A673 (cell line): ENCODE measurements at regions not wholly inside any gene's neighbourhood (a gene's known extent, or its start where the extent isn't known, plus 50 kb on each side); places are given as distances from the start of the nearest gene placed in this dataset.
"Not testable (repeated sequence)": the region's sequence is repeated elsewhere in the genome, so short reads cannot be mapped to it uniquely, and the experiment has no call there.

Experiments used
- CTCF ChIP-seq: fragments of 300-800, 200-600 bp; sonication (generic); conservative IDR thresholded peaks from 2 replicates; pipeline ENCODE4 v1.5.1; 2017; ENCODE audit warnings: low read depth, mild to moderate bottlenecking, antibody characterized with exemption, low read length, moderate library complexity, mixed read lengths
- EZH2 ChIP-seq: fragments of 200-600 bp; sonication (generic); IDR thresholded peaks from 2 replicates; pipeline ENCODE4 v1.6.1; 2017; ENCODE audit warnings: borderline replicate concordance, low read depth, mild to moderate bottlenecking, mixed read lengths, antibody characterized with exemption, low read length; ENCODE audit not compliant: poor library complexity, severe bottlenecking

GRCh38 chr16:58790816-58791557, 56.9 kb upstream of the GOT2 start:
- TF ChIP-seq CTCF, EZH2: not testable (repeated sequence)
